Cardiac fibroblast (primary cell): ENCODE measurements at regions not wholly inside any gene's neighbourhood (a gene's known extent, or its start where the extent isn't known, plus 50 kb on each side); places are given as distances from the start of the nearest gene placed in this dataset.

Experiments
- DNase-seq, 2 donors: peaks; one replicate each; pipeline versions ENCODE4 v3.0.0 to v3.0.0-alpha.2; 2010; ENCODE audit warnings: low read depth in 2 of 2
- H3K4me3 ChIP-seq, 2 donors: replicated peaks in 1 of 2; 1 replicate in 1 of 2; 2 replicates in 1 of 2; pipeline ENCODE4 v1.5.1; 2011; ENCODE audit warnings: low read depth in 2 of 2, low read length in 2 of 2, mild to moderate bottlenecking in 2 of 2, moderate library complexity in 1 of 2
- CTCF ChIP-seq: IDR thresholded peaks from one replicate; pipeline ENCODE4 v1.5.1; 2011; ENCODE audit warnings: low read depth, mild to moderate bottlenecking, low read length, inconsistent platforms

GRCh38 chr1:235918032-235918431, 51.3 kb upstream of the LYST start:
- TF ChIP-seq CTCF = no peak
- no peak overlapping the region for H3K4me3 ChIP-seq
- DNase-seq = no peak

GRCh38 chr1:235917267-235917811, 50.6 kb upstream of the LYST start:
- DNase-seq = peak; percentile 99 to 100
- H3K4me3 ChIP-seq = no peak overlapping the region
- TF ChIP-seq CTCF = no peak
